K562 (cell line): ENCODE measurements at regions not wholly inside any gene's neighbourhood (a gene's known extent, or its start where the extent isn't known, plus 50 kb on each side); places are given as distances from the start of the nearest gene placed in this dataset.

Experiments
- ATAC-seq: fragments of 200-7000 bp; cut with Tn5 transposase; 3 replicates; pipeline ENCODE4 v1.9.1; 2020; ENCODE audit warnings: moderate library complexity
- BruUV-seq: library from RNA; stranded (reverse); fragments of 400-500 nt; replicated peaks from 2 replicates; lab custom pipeline; 2021; lab: Mats Ljungman, UMichigan
- CTCF ChIA-PET: fragments of 300-600 bp; formaldehyde crosslinking; extraction: SDS; loops from one replicate; lab custom pipeline; 2021; ENCODE audit warnings: low intra/inter-chr PET ratio; lab: Yijun Ruan, JAX
- POLR2A ChIA-PET: fragments of 300-600, 350-650 bp; sonication (Branson Sonifier 250); formaldehyde crosslinking; extraction: SDS; loops from one replicate; lab custom pipeline; 2021; ENCODE audit warnings: antibody characterized with exemption, inconsistent platforms; lab: Yijun Ruan, JAX
- DNase-seq, 4 experiments: peaks; one replicate each; pipeline versions ENCODE4 v3.0.0 to v3.0.0-alpha.2; 2011 to 2018; ENCODE audit warnings: low spot score in 3 of 4, mixed read lengths in 3 of 4; ENCODE audit errors: extremely low read depth in 1 of 4
- FAIRE-seq: peaks from 2 replicates; lab custom pipeline; 2011; peaks lifted over from hg19 to GRCh38; lab: Jason Lieb, UNC
- H2AFZ ChIP-seq: 2 replicates; pipeline ENCODE4 v1.6.0; 2011; ENCODE audit warnings: low read depth, low read length, control low read depth, inconsistent platforms
- H3K27ac ChIP-seq: fragments of 200-600 bp; 3 replicates; pipeline ENCODE4 v1.8.0; 2011; ENCODE audit warnings: low read depth, mild to moderate bottlenecking, control low read depth, inconsistent platforms, low read length, moderate library complexity, mixed read lengths; ENCODE audit errors: extremely low read depth
- H3K27me3 ChIP-seq, 2 experiments: fragments of 300-600 bp in 1 of 2; 2 replicates in 1 of 2; 3 replicates in 1 of 2; pipeline versions ENCODE4 v1.6.0 to v1.8.0; 2011; ENCODE audit warnings: inconsistent platforms in 2 of 2, low read length in 2 of 2, mild to moderate bottlenecking in 1 of 2, mixed read lengths in 1 of 2, moderate library complexity in 1 of 2; ENCODE audit not compliant: control insufficient read depth in 2 of 2, insufficient read depth in 2 of 2
- H3K36me3 ChIP-seq: fragments of 300-600 bp; 3 replicates; pipeline ENCODE4 v1.8.0; 2011; ENCODE audit warnings: mild to moderate bottlenecking, low read length, inconsistent platforms; ENCODE audit not compliant: control insufficient read depth, insufficient read depth
- H3K4me1 ChIP-seq, 2 experiments: fragments of 200-600 bp in 1 of 2; replicated peaks in 1 of 2; 2 replicates in 1 of 2; 3 replicates in 1 of 2; pipeline versions ENCODE4 v1.5.1 to v1.8.0; 2011; ENCODE audit warnings: inconsistent platforms in 2 of 2, low read length in 2 of 2, mild to moderate bottlenecking in 1 of 2, mixed read lengths in 1 of 2, moderate library complexity in 1 of 2; ENCODE audit not compliant: control insufficient read depth in 2 of 2, insufficient read depth in 2 of 2
- H3K4me2 ChIP-seq: 2 replicates; pipeline ENCODE4 v1.6.1; 2011; ENCODE audit warnings: low read length, control low read depth, inconsistent platforms, mixed read lengths; ENCODE audit not compliant: insufficient read depth
- H3K4me3 ChIP-seq: fragments of 200-600 bp; sonication (generic), shearing (Covaris generic); 2 replicates; pipeline ENCODE4 v1.5.1; 2016; ENCODE audit warnings: control low read depth, inconsistent platforms
- H3K79me2 ChIP-seq: fragments of 200-600 bp; 3 replicates; pipeline ENCODE4 v1.8.0; 2011; ENCODE audit warnings: low read length, inconsistent platforms; ENCODE audit not compliant: control insufficient read depth, insufficient read depth
- H3K9ac ChIP-seq, 2 experiments: 2 replicates each; pipeline versions ENCODE4 v1.6.0 to v1.6.1; 2011; ENCODE audit warnings: low read depth in 2 of 2, low read length in 2 of 2, control low read depth in 1 of 2, inconsistent platforms in 1 of 2, mild to moderate bottlenecking in 1 of 2, mixed read lengths in 1 of 2; ENCODE audit not compliant: insufficient read depth in 1 of 2
- H3K9me1 ChIP-seq: one replicate; pipeline ENCODE4 v1.6.0; 2011; ENCODE audit warnings: inconsistent platforms, mild to moderate bottlenecking, low read length, moderate library complexity; ENCODE audit not compliant: control insufficient read depth, insufficient read depth
- H3K9me3 ChIP-seq: replicated peaks from 2 replicates; pipeline ENCODE4 v1.5.1; 2011; ENCODE audit warnings: low read depth, low read length, inconsistent platforms; ENCODE audit not compliant: control insufficient read depth, insufficient read depth
- H4K20me1 ChIP-seq: replicated peaks from 2 replicates; pipeline ENCODE4 v1.6.1; 2011; ENCODE audit warnings: low read length, inconsistent platforms, mixed read lengths; ENCODE audit not compliant: control insufficient read depth, insufficient read depth
- ATF3 ChIP-seq, 2 experiments: fragments of 450-650 bp in 1 of 2; sonication (generic) in 1 of 2; formaldehyde crosslinking in 1 of 2; IDR thresholded peaks in 1 of 2; conservative IDR thresholded peaks in 1 of 2; 2 replicates each; pipeline versions ENCODE4 v1.6.1 to v1.8.1; 2016 to 2023; ENCODE audit warnings: mild to moderate bottlenecking in 2 of 2, moderate library complexity in 2 of 2, inconsistent platforms in 1 of 2, missing genetic modification reagents in 1 of 2
- ATF6 ChIP-seq: sonication (generic); formaldehyde crosslinking; IDR thresholded peaks from 2 replicates; pipeline ENCODE4 v1.4.0; 2020; ENCODE audit warnings: mild to moderate bottlenecking, missing genetic modification reagents
- ELF4 ChIP-seq: fragments of 450-650 bp; formaldehyde crosslinking; IDR thresholded peaks from 2 replicates; pipeline ENCODE4 v1.4.0; 2022; ENCODE audit warnings: missing genetic modification characterization
- FOXK1 ChIP-seq: sonication (generic); formaldehyde crosslinking; IDR thresholded peaks from 2 replicates; pipeline ENCODE4 v1.8.0; 2022; ENCODE audit warnings: missing genetic modification reagents, mild to moderate bottlenecking, borderline replicate concordance
- GTF2A2 ChIP-seq: IDR thresholded peaks from 2 replicates; pipeline ENCODE4 v1.6.1; 2016; ENCODE audit warnings: mild to moderate bottlenecking, missing genetic modification characterization, missing compliant biosample characterization
- KAT8 ChIP-seq: fragments of 450-650 bp; IDR thresholded peaks from 2 replicates; pipeline ENCODE4 v1.6.1; 2016; ENCODE audit warnings: low read depth, mild to moderate bottlenecking
- NCOR1 ChIP-seq: fragments of 450-650 bp; IDR thresholded peaks from 2 replicates; pipeline ENCODE4 v1.6.1; 2016; ENCODE audit warnings: mild to moderate bottlenecking, moderate library complexity
- OTX1 ChIP-seq: fragments of 450-650 bp; formaldehyde crosslinking; IDR thresholded peaks from 2 replicates; pipeline ENCODE4 v1.4.0; 2022; ENCODE audit warnings: mild to moderate bottlenecking
- POLR3G ChIP-seq: IDR thresholded peaks from 2 replicates; pipeline ENCODE4 v1.6.1; 2011; ENCODE audit not compliant: insufficient read length, insufficient replicate concordance; ENCODE audit errors: extremely low read depth
- PTRF ChIP-seq: fragments of 450-650 bp; IDR thresholded peaks from 2 replicates; pipeline ENCODE4 v1.6.1; 2016; ENCODE audit warnings: mild to moderate bottlenecking, missing genetic modification characterization, missing compliant biosample characterization
- RHOXF2B ChIP-seq: fragments of 250-450 bp; sonication (Bioruptor Pico); conservative IDR thresholded peaks from 2 replicates; pipeline ENCODE4 v1.5.1; 2021
- TCF7 ChIP-seq: sonication (generic); IDR thresholded peaks from 2 replicates; pipeline ENCODE4 v1.6.1; 2016; ENCODE audit warnings: antibody characterized with exemption, borderline replicate concordance
- TSHZ1 ChIP-seq: fragments of 250-450 bp; sonication (Bioruptor Pico); IDR thresholded peaks from 2 replicates; pipeline ENCODE4 v1.4.0; 2020; ENCODE audit warnings: mild to moderate bottlenecking, moderate library complexity
- ZBTB8A ChIP-seq: fragments of 450-650 bp; IDR thresholded peaks from 2 replicates; pipeline ENCODE4 v1.6.1; 2018; ENCODE audit warnings: mild to moderate bottlenecking, moderate library complexity; ENCODE audit not compliant: partially characterized antibody
- ZNF23 ChIP-seq: fragments of 250-450 bp; sonication (Bioruptor Pico); IDR thresholded peaks from 2 replicates; pipeline ENCODE4 v1.4.0; 2020; ENCODE audit warnings: mild to moderate bottlenecking
- ZNF274 ChIP-seq: IDR thresholded peaks from 2 replicates; pipeline ENCODE4 v1.6.1; 2011; ENCODE audit warnings: low read depth, mild to moderate bottlenecking, low read length, moderate library complexity, borderline replicate concordance
- WGBS: fragments of 100-300 bp; shearing (Covaris generic); methylation state at CpG from one replicate; pipeline ENCODE4 v1.1.6; 2016; ENCODE audit warnings: low coverage, mixed read lengths; ENCODE audit not compliant: insufficient coverage; ENCODE audit errors: missing lambda C conversion rate; 5-methylcytosine and 5-hydroxymethylcytosine counted together
- in situ Hi-C: fragments of 300-500 bp; cut with MboI; formaldehyde crosslinking; loops from 4 replicates; pipeline ENCODE4 v1.15.0; 2018; ENCODE audit warnings: inconsistent platforms, mixed read lengths
- intact Hi-C: fragments of 100-400 bp; cut with micrococcal nuclease; formaldehyde crosslinking; loops from 2 replicates; pipeline ENCODE4 v1.14.2; 2022
- TF ChIP-seq, protein P1 (sequence below): fragments of 450-650 bp; conservative IDR thresholded peaks from 2 replicates; pipeline ENCODE4 v1.6.1; 2016; ENCODE audit warnings: missing genetic modification characterization, low read depth, mild to moderate bottlenecking, missing compliant biosample characterization, moderate library complexity

- no peak overlapping the region for H3K9ac ChIP-seq
- 0% methylated on average over 3 of the region's 3 CpGs for WGBS
- no peaks in the 10 kb centered on the region for H3K9me3 ChIP-seq
- FAIRE-seq, result no peak
- no peak overlapping the region for H3K4me2 ChIP-seq
- no peak overlapping the region for H2AFZ ChIP-seq
- H3K36me3 ChIP-seq, result no peaks in the 10 kb centered on the region
- in situ Hi-C loops, result no loop called here
- POLR2A ChIA-PET, result no interaction called here
- H3K27ac ChIP-seq, result no peak overlapping the region
- H3K4me3 ChIP-seq, result no peak overlapping the region
- H3K9me1 ChIP-seq, result no peaks in the 10 kb centered on the region
- intact Hi-C loops, result no loop called here
- BruUV-seq, result no TSS peak
- no peak for DNase-seq
- H4K20me1 ChIP-seq, result no peaks in the 10 kb centered on the region
- CTCF ChIA-PET, result no interaction called here
- no peak for ATAC-seq
- H3K79me2 ChIP-seq, result no peaks in the 10 kb centered on the region
- H3K4me1 ChIP-seq, result no peaks in the 10 kb centered on the region
- no peaks in the 10 kb centered on the region for H3K27me3 ChIP-seq
- TF ChIP-seq KAT8 (no peak), PTRF (no peak), OTX1 (CRISPR knock-in tag) (no peak), FOXK1 (no peak), ZBTB8A (no peak), POLR3G (no peak), ATF3 (IDR thresholded peaks at IDR 0.05) (no peak), ATF3 (CRISPR knock-in tag; conservative IDR thresholded peaks at IDR 0.05) (no peak), NCOR1 (no peak), TSHZ1 (CRISPR knock-in tag) (no peak), ZNF23 (no peak), ZNF274 (no peak), ATF6 (CRISPR knock-in tag) (no peak), RHOXF2B (no peak), GTF2A2 (no peak), ELF4 (CRISPR knock-in tag) (no peak), TCF7 (no peak)
- TF ChIP-seq, protein P1, sequence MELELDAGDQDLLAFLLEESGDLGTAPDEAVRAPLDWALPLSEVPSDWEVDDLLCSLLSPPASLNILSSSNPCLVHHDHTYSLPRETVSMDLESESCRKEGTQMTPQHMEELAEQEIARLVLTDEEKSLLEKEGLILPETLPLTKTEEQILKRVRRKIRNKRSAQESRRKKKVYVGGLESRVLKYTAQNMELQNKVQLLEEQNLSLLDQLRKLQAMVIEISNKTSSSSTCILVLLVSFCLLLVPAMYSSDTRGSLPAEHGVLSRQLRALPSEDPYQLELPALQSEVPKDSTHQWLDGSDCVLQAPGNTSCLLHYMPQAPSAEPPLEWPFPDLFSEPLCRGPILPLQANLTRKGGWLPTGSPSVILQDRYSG (tag), result no peak
Observed at GRCh38 chr6:85944776-85945175, 302.1 kb upstream of the SYNCRIP start.
